Adrenal gland (tissue), 9 donors: ENCODE measurements at regions not wholly inside any gene's neighbourhood (a gene's known extent, or its start where the extent isn't known, plus 50 kb on each side); places are given as distances from the start of the nearest gene placed in this dataset.

Experiments used
- DNase-seq, 7 donors: peaks; one replicate each; pipeline ENCODE4 v3.0.0-alpha.2; 2019 to 2020
- H3K27ac ChIP-seq, 5 donors: fragments of 200-600 bp; sonication (generic) in 4 of 5; 1 replicate in 3 of 5; 2 replicates in 2 of 5; pipeline versions ENCODE4 v1.5.1 to v1.8.0; 2016 to 2020; ENCODE audit warnings: mild to moderate bottlenecking in 1 of 5
- H3K27me3 ChIP-seq: fragments of 200-600 bp; 2 replicates; pipeline ENCODE4 v1.8.0; 2021
- H3K36me3 ChIP-seq, 2 donors: fragments of 200-600 bp; replicated peaks in 1 of 2; 1 replicate in 1 of 2; 2 replicates in 1 of 2; pipeline versions ENCODE4 v1.5.1 to v1.8.0; 2018 to 2022
- H3K4me1 ChIP-seq, 2 donors: fragments of 200-600 bp; replicated peaks in 1 of 2; 1 replicate in 1 of 2; 2 replicates in 1 of 2; pipeline versions ENCODE4 v1.5.1 to v1.8.0; 2018 to 2021
- H3K4me3 ChIP-seq, 4 donors: fragments of 200-600 bp; sonication (generic) in 3 of 4; one replicate each; pipeline ENCODE4 v1.5.1; 2016 to 2018
- H3K9me3 ChIP-seq, 3 donors: fragments of 200-600 bp; sonication (generic) in 1 of 3; replicated peaks in 1 of 3; 1 replicate in 2 of 3; 2 replicates in 1 of 3; pipeline versions ENCODE4 v1.5.1 to v1.8.0; 2016 to 2021
- POLR2A ChIP-seq, 2 donors: fragments of 450-650 bp; IDR thresholded peaks; one replicate each; pipeline ENCODE4 v1.6.1; 2017; ENCODE audit warnings: antibody characterized with exemption in 2 of 2, mild to moderate bottlenecking in 2 of 2, moderate library complexity in 1 of 2
- WGBS, 4 donors: extraction: QIAGEN DNeasy Blood & Tissue Kit in 2 of 4; methylation state at CpG; one replicate each; pipeline versions ENCODE4 v1.1.5 to v1.1.7; 2013 to 2017; 5-methylcytosine and 5-hydroxymethylcytosine counted together
- intact Hi-C, 2 donors: fragments of 100-400 bp; cut with DNase I; formaldehyde crosslinking; loops; one replicate each; pipeline versions ENCODE4 v1.14.1 to v1.15.0; 2022 to 2023
- TF ChIP-seq, protein P1 (sequence below), 6 experiments: fragments of 450-650 bp in 4 of 6; fragments of 200-600 bp in 2 of 6; sonication (generic) in 1 of 6; IDR thresholded peaks; 1 replicate in 5 of 6; 2 replicates in 1 of 6; pipeline versions ENCODE4 v1.5.1 to v1.8.0; 2016 to 2021; ENCODE audit warnings: antibody characterized with exemption in 6 of 6, mild to moderate bottlenecking in 2 of 6, moderate library complexity in 1 of 6
- donor health status: healthy with polysubstance abuse.
- donor health status: Bipolar disorder and iron deficiency.
- donor health status: DM: yes; HTN: yes; CAD: no.
- donor health status: DM: no; HTN: no; CAD: no.
- donor health status: DM: no; HTN: no; CAD: no.

DNA sequence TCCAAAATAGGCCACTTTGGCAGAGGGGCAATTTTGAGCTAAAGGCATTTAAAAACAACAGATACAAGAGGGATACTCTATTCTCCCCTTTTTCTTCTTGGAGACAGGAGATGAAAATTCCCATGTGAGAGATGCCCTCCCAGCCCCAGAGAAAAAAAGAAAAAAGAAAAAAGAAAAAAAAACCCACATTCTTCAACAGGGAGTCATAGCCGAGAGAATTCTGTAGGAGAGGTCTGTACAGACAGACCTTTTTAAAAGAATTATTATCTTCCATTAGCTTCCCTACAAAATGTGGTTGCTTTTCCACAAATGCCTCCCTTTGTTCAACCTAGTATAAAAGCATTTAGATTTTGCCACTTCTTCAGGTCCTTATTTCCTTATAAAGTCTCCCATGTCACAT, 89.9 kb downstream of the SPCS3 start:
- H3K9me3 ChIP-seq: no peaks in the 10 kb centered on the region
- intact Hi-C loops: no loop called here

DNA sequence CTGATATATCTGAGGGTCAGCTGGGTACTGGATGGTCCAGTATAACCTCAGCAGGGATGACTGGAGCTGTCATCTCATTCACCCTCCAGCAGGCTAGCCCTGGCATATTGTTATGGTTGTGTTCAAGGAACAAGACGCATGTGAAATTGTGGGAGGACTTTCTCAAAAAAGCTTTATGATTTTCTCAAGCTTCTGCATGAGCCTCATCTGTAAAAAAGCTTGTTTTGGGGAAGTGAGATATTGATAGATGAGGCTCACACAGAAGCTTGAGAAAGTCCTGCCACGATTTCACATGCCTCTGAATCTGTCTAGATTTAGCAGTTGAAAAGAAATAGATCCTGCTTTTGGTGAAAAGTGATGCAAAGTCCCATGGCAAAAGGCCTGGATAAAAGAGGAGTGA, 93.4 kb downstream of the SPCS3 start:
- Histone ChIP-seq H3K4me1 (no peaks in the 10 kb centered on the region), H3K36me3 (no peaks in the 10 kb centered on the region), H3K27ac (no peak overlapping the region), H3K9me3 (no peaks in the 10 kb centered on the region), H3K4me3 (no peak overlapping the region), H3K27me3 (no peaks in the 10 kb centered on the region)
- TF ChIP-seq, protein P1, sequence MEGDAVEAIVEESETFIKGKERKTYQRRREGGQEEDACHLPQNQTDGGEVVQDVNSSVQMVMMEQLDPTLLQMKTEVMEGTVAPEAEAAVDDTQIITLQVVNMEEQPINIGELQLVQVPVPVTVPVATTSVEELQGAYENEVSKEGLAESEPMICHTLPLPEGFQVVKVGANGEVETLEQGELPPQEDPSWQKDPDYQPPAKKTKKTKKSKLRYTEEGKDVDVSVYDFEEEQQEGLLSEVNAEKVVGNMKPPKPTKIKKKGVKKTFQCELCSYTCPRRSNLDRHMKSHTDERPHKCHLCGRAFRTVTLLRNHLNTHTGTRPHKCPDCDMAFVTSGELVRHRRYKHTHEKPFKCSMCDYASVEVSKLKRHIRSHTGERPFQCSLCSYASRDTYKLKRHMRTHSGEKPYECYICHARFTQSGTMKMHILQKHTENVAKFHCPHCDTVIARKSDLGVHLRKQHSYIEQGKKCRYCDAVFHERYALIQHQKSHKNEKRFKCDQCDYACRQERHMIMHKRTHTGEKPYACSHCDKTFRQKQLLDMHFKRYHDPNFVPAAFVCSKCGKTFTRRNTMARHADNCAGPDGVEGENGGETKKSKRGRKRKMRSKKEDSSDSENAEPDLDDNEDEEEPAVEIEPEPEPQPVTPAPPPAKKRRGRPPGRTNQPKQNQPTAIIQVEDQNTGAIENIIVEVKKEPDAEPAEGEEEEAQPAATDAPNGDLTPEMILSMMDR (IDR thresholded peaks at IDR 0.05): no peak
- TF ChIP-seq POLR2A (IDR thresholded peaks at IDR 0.05): no peak
- intact Hi-C loops: no loop called here
- WGBS, 4 donors: 62 to 92% (median 76%) methylated on average over 2 of the region's 2 CpGs
- no peak for DNase-seq

More for the DNA sequence above, 89.9 kb downstream of the SPCS3 start:
- WGBS, 4 donors: 80 to 97% (median 90%) methylated on average over 1 of the region's 1 CpG
- Histone ChIP-seq H3K4me3 (no peak overlapping the region), H3K36me3 (no peaks in the 10 kb centered on the region), H3K27ac (no peak overlapping the region), H3K27me3 (no peaks in the 10 kb centered on the region), H3K4me1 (no peaks in the 10 kb centered on the region)
- DNase-seq: no peak
- TF ChIP-seq, protein P1 (IDR thresholded peaks at IDR 0.05): no peak
- no peak for TF ChIP-seq POLR2A (IDR thresholded peaks at IDR 0.05)

DNA sequence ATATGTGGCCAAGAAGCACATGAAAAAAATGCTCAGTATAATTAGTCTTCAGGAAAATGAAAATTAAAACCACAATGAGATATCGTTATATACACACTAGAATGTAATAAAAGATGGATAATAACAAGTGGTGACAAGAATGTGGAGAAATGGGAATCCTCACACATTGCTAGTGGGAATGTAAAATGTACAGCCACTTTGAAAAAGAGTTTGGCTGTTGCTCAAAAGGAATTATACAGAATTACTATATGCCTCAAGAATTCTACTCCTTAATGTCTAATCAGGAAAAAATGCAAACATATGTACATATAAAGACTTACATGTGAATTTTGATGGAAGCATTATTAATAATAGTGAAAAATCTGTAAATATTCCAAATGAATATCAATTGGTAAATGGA, 102.2 kb downstream of the SPCS3 start:
- DNase-seq: no peak
- H3K36me3 ChIP-seq: no peaks in the 10 kb centered on the region
- no peak overlapping the region for H3K27ac ChIP-seq
- no peaks in the 10 kb centered on the region for H3K9me3 ChIP-seq
- no peaks in the 10 kb centered on the region for H3K27me3 ChIP-seq
- intact Hi-C loops: no loop called here
- H3K4me3 ChIP-seq: no peak overlapping the region
- H3K4me1 ChIP-seq: no peaks in the 10 kb centered on the region
- WGBS, 4 donors: 64 to 90% (median 83%) methylated on average over 1 of the region's 1 CpG
- TF ChIP-seq, protein P1 (IDR thresholded peaks at IDR 0.05): no peak
- TF ChIP-seq POLR2A (IDR thresholded peaks at IDR 0.05): no peak

DNA sequence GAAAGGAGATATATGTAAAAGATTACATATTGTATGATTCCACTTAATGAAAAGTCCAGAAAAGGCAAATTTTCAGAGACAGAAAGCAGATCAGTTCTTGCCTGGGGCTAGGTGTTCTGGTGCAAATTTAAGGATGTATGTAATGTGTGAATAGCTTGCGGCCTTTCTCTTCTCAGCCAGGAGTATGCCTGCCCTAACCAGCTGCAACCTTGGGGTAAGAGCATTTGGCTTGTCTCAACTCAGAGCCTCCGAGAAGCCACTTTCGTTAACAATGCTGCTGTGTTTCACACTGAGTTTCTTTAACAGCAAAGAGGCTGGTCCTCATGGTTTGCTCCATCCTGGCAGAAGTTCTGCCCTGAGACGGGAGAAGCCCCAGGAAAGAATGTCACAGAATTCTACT, 102.7 kb downstream of the SPCS3 start:
- Histone ChIP-seq H3K27ac (no peak overlapping the region), H3K27me3 (no peaks in the 10 kb centered on the region), H3K4me3 (no peak overlapping the region), H3K36me3 (no peaks in the 10 kb centered on the region), H3K9me3 (no peaks in the 10 kb centered on the region), H3K4me1 (no peaks in the 10 kb centered on the region)
- WGBS, 4 donors: 72 to 86% (median 83%) methylated on average over 4 of the region's 4 CpGs
- TF ChIP-seq POLR2A (IDR thresholded peaks at IDR 0.05): no peak
- TF ChIP-seq, protein P1 (IDR thresholded peaks at IDR 0.05): no peak
- no peak for DNase-seq
- intact Hi-C loops: no loop called here
